GM23338 (cell line): ENCODE measurements at regions not wholly inside any gene's neighbourhood (a gene's known extent, or its start where the extent isn't known, plus 50 kb on each side); places are given as distances from the start of the nearest gene placed in this dataset.

Source experiments
- ATAC-seq: fragments of 200-7000 bp; cut with Tn5 transposase; 3 replicates; pipeline ENCODE4 v1.9.1; 2020
- DNase-seq: peaks from one replicate; pipeline ENCODE4 v3.0.0-alpha.2; 2015; ENCODE audit warnings: low spot score
- H2AFZ ChIP-seq: fragments of 200-600 bp; sonication (generic); 2 replicates; pipeline ENCODE4 v1.8.0; 2016; ENCODE audit warnings: antibody characterized with exemption, mild to moderate bottlenecking, moderate library complexity
- H3F3A ChIP-seq: fragments of 200-600 bp; sonication (generic); replicated peaks from 2 replicates; pipeline ENCODE4 v1.8.0; 2017; ENCODE audit warnings: antibody characterized with exemption, mixed run types, low read depth
- H3K27ac ChIP-seq: fragments of 200-600 bp; sonication (generic); 2 replicates; pipeline ENCODE4 v1.6.1; 2016; ENCODE audit warnings: low read depth
- H3K27me3 ChIP-seq: fragments of 200-600 bp; sonication (generic); 2 replicates; pipeline ENCODE4 v1.8.0; 2016; ENCODE audit warnings: mild to moderate bottlenecking, mixed run types, moderate library complexity; ENCODE audit not compliant: insufficient read depth
- H3K36me3 ChIP-seq: fragments of 200-600 bp; sonication (generic); 2 replicates; pipeline ENCODE4 v1.8.0; 2016; ENCODE audit warnings: mild to moderate bottlenecking; ENCODE audit not compliant: insufficient read depth
- H3K4me1 ChIP-seq: fragments of 200-600 bp; sonication (generic); 2 replicates; pipeline ENCODE4 v1.8.0; 2016; ENCODE audit warnings: mild to moderate bottlenecking, moderate library complexity; ENCODE audit not compliant: insufficient read depth
- H3K4me2 ChIP-seq: fragments of 200-600 bp; sonication (generic); 2 replicates; pipeline ENCODE4 v1.7.1; 2017; ENCODE audit warnings: mixed run types
- H3K4me3 ChIP-seq: fragments of 200-600 bp; sonication (generic); 2 replicates; pipeline ENCODE4 v1.6.1; 2016; ENCODE audit warnings: mixed run types
- H3K79me2 ChIP-seq: fragments of 200-600 bp; sonication (generic); replicated peaks from 2 replicates; pipeline ENCODE4 v1.8.0; 2017; ENCODE audit warnings: mild to moderate bottlenecking; ENCODE audit not compliant: insufficient read depth
- H3K9me2 ChIP-seq: fragments of 200-600 bp; sonication (generic); 2 replicates; pipeline ENCODE4 v1.8.0; 2017; ENCODE audit not compliant: insufficient read depth
- H4K20me1 ChIP-seq: fragments of 200-600 bp; sonication (generic); replicated peaks from 2 replicates; pipeline ENCODE4 v1.8.0; 2017; ENCODE audit warnings: mild to moderate bottlenecking; ENCODE audit not compliant: insufficient read depth
- H3K27ac Mint-ChIP-seq: 2 replicates; pipeline ENCODE4 v1.8.0; 2020; ENCODE audit warnings: inconsistent platforms, mild to moderate bottlenecking, moderate library complexity, mixed read lengths
- H3K27me3 Mint-ChIP-seq: 3 replicates; pipeline ENCODE4 v1.8.0; 2022; ENCODE audit warnings: low read depth, mild to moderate bottlenecking, moderate library complexity, mixed read lengths, inconsistent platforms; ENCODE audit not compliant: insufficient read depth, poor library complexity
- H3K36me3 Mint-ChIP-seq: 3 replicates; pipeline ENCODE4 v1.8.0; 2021; ENCODE audit warnings: low read depth, mild to moderate bottlenecking, inconsistent platforms, moderate library complexity, mixed read lengths
- H3K4me1 Mint-ChIP-seq: 3 replicates; pipeline ENCODE4 v1.8.0; 2020; ENCODE audit warnings: mild to moderate bottlenecking, inconsistent platforms, mixed read lengths
- H3K4me3 Mint-ChIP-seq: 3 replicates; pipeline ENCODE4 v1.8.0; 2021; ENCODE audit warnings: moderate library complexity, mild to moderate bottlenecking, inconsistent platforms, mixed read lengths
- H3K9me3 Mint-ChIP-seq: 3 replicates; pipeline ENCODE4 v1.8.0; 2020; ENCODE audit warnings: moderate library complexity, mild to moderate bottlenecking, inconsistent platforms, mixed read lengths
- CREB1 ChIP-seq: fragments of 250-450 bp; sonication (Bioruptor Pico); IDR thresholded peaks from 2 replicates; pipeline ENCODE4 v1.5.0; 2020; ENCODE audit warnings: low read depth, mild to moderate bottlenecking, moderate library complexity
- ETS1 ChIP-seq: IDR thresholded peaks from 2 replicates; pipeline ENCODE4 v1.6.1; 2016; ENCODE audit warnings: antibody characterized with exemption
- EZH2 ChIP-seq: fragments of 200-600 bp; sonication (generic); IDR thresholded peaks from one replicate; pipeline ENCODE4 v1.8.0; 2017; ENCODE audit warnings: antibody characterized with exemption, mild to moderate bottlenecking, low read depth; ENCODE audit not compliant: unreplicated experiment
- EZH2phosphoT487 ChIP-seq: fragments of 200-600 bp; sonication (generic); IDR thresholded peaks from one replicate; pipeline ENCODE4 v1.8.1; 2018; ENCODE audit warnings: antibody characterized with exemption; ENCODE audit not compliant: unreplicated experiment
- JUNB ChIP-seq: IDR thresholded peaks from one replicate; pipeline ENCODE4 v1.6.1; 2016; ENCODE audit warnings: antibody characterized with exemption; ENCODE audit not compliant: unreplicated experiment
- NANOG ChIP-seq: IDR thresholded peaks from 2 replicates; pipeline ENCODE4 v1.6.1; 2016; ENCODE audit warnings: antibody characterized with exemption, borderline replicate concordance
- POLR2AphosphoS5 ChIP-seq: IDR thresholded peaks from 2 replicates; pipeline ENCODE4 v1.6.1; 2016; ENCODE audit warnings: antibody characterized with exemption, low read depth
- STAT1 ChIP-seq: IDR thresholded peaks from one replicate; pipeline ENCODE4 v1.6.1; 2016; ENCODE audit warnings: antibody characterized with exemption; ENCODE audit not compliant: unreplicated experiment
- ZNF114 ChIP-seq: fragments of 250-450 bp; sonication (Bioruptor Pico); IDR thresholded peaks from 2 replicates; pipeline ENCODE4 v1.5.0; 2020; ENCODE audit warnings: mild to moderate bottlenecking, moderate library complexity
- ZNF331 ChIP-seq: fragments of 250-450 bp; sonication (Bioruptor Pico); IDR thresholded peaks from 2 replicates; pipeline ENCODE4 v1.5.0; 2020; ENCODE audit warnings: low read depth, mild to moderate bottlenecking, moderate library complexity
- ZNF462 ChIP-seq: fragments of 250-450 bp; sonication (Bioruptor Pico); IDR thresholded peaks from 2 replicates; pipeline ENCODE4 v1.5.0; 2020; ENCODE audit warnings: mild to moderate bottlenecking, moderate library complexity
- TF ChIP-seq, protein P1 (sequence below): IDR thresholded peaks from one replicate; pipeline ENCODE4 v1.6.1; 2018; ENCODE audit warnings: antibody characterized with exemption; ENCODE audit not compliant: unreplicated experiment

GRCh38 chr9:26643826-26644225, 248.8 kb downstream of the CAAP1 start (continued):
- TF ChIP-seq ETS1 (no peak), EZH2phosphoT487 (no peak), JUNB (no peak)
- TF ChIP-seq, protein P1, sequence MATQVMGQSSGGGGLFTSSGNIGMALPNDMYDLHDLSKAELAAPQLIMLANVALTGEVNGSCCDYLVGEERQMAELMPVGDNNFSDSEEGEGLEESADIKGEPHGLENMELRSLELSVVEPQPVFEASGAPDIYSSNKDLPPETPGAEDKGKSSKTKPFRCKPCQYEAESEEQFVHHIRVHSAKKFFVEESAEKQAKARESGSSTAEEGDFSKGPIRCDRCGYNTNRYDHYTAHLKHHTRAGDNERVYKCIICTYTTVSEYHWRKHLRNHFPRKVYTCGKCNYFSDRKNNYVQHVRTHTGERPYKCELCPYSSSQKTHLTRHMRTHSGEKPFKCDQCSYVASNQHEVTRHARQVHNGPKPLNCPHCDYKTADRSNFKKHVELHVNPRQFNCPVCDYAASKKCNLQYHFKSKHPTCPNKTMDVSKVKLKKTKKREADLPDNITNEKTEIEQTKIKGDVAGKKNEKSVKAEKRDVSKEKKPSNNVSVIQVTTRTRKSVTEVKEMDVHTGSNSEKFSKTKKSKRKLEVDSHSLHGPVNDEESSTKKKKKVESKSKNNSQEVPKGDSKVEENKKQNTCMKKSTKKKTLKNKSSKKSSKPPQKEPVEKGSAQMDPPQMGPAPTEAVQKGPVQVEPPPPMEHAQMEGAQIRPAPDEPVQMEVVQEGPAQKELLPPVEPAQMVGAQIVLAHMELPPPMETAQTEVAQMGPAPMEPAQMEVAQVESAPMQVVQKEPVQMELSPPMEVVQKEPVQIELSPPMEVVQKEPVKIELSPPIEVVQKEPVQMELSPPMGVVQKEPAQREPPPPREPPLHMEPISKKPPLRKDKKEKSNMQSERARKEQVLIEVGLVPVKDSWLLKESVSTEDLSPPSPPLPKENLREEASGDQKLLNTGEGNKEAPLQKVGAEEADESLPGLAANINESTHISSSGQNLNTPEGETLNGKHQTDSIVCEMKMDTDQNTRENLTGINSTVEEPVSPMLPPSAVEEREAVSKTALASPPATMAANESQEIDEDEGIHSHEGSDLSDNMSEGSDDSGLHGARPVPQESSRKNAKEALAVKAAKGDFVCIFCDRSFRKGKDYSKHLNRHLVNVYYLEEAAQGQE = no peak

- H3K4me1 Mint-ChIP-seq = peaks cover 26% of the 10 kb centered on the region
- no peak overlapping the region for H3K4me3 Mint-ChIP-seq
- peaks cover 10% of the 10 kb centered on the region for H3K4me1 ChIP-seq
- no peaks in the 10 kb centered on the region; the same call in 2 of the 3 replicates for H3K9me3 Mint-ChIP-seq
- H3K27me3 ChIP-seq = peaks cover 38% of the 10 kb centered on the region
- H3K79me2 ChIP-seq = no peaks in the 10 kb centered on the region
- H3K27ac ChIP-seq = no peak overlapping the region
- no peaks in the 10 kb centered on the region for H3K36me3 ChIP-seq
- H3K36me3 Mint-ChIP-seq = peaks cover 5% of the 10 kb centered on the region
- ATAC-seq (no peak), DNase-seq (no peak)
- peaks cover 21% of the 10 kb centered on the region for H3K9me2 ChIP-seq
- no peak overlapping the region for H3K4me3 ChIP-seq
- TF ChIP-seq ZNF114 (no peak), EZH2phosphoT487 (no peak), NANOG (no peak), CREB1 (CRISPR knock-in tag) (no peak), ETS1 (no peak), POLR2AphosphoS5 (no peak), ZNF331 (CRISPR knock-in tag) (no peak), STAT1 (no peak), ZNF462 (CRISPR knock-in tag) (no peak), EZH2 (no peak), JUNB (no peak)
- H4K20me1 ChIP-seq = no peaks in the 10 kb centered on the region
- H3K27me3 Mint-ChIP-seq = no peaks in the 10 kb centered on the region
- H3F3A ChIP-seq = no peaks in the 10 kb centered on the region
- no peak overlapping the region for H2AFZ ChIP-seq
- H3K4me2 ChIP-seq = no peak overlapping the region
- no peak overlapping the region for H3K27ac Mint-ChIP-seq
Observed at GRCh38 chr9:26639761-26640160, 252.8 kb downstream of the CAAP1 start.
